ENCODE measurements at regions not wholly inside any gene's neighbourhood (a gene's known extent, or its start where the extent isn't known, plus 50 kb on each side); places are given as distances from the start of the nearest gene placed in this dataset.

DNA sequence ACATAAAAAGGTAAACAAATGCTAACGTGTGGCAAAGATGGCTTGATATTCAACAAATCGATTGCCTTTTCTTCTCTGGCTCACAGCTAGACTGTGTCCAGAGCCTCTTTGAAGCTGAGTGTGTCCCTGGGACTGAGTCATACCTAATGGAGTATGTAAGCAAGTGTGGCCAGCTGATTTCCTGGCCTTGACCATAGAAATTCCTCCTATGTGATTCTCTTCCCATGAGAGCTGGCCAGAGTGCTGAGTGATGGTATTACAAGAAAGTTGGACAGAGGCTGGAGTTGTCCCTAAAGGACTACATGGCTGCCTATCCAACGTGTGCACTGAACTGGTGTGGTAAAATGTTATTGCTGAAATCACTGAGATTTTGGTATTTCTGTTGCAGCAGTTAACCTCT is 320.1 kb upstream of the SLC10A2 start:
- H3K27ac ChIP-seq (ENCODE audit: insufficient read depth, low read length) = no peak overlapping the region
- no peak overlapping the region for H2AFZ ChIP-seq (ENCODE audit: low read length)
- H3K27me3 ChIP-seq (ENCODE audit: control insufficient read depth, insufficient read depth, low read length) = no peaks in the 10 kb centered on the region
- DNase-seq (ENCODE audit: low read depth in 2 of 2) = peak; percentile 49 to 56
- no peak for TF ChIP-seq EZH2 (IDR thresholded peaks at IDR 0.05; ENCODE audit: low read length, missing control alignments)
- TF ChIP-seq, protein P1, sequence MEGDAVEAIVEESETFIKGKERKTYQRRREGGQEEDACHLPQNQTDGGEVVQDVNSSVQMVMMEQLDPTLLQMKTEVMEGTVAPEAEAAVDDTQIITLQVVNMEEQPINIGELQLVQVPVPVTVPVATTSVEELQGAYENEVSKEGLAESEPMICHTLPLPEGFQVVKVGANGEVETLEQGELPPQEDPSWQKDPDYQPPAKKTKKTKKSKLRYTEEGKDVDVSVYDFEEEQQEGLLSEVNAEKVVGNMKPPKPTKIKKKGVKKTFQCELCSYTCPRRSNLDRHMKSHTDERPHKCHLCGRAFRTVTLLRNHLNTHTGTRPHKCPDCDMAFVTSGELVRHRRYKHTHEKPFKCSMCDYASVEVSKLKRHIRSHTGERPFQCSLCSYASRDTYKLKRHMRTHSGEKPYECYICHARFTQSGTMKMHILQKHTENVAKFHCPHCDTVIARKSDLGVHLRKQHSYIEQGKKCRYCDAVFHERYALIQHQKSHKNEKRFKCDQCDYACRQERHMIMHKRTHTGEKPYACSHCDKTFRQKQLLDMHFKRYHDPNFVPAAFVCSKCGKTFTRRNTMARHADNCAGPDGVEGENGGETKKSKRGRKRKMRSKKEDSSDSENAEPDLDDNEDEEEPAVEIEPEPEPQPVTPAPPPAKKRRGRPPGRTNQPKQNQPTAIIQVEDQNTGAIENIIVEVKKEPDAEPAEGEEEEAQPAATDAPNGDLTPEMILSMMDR (conservative IDR thresholded peaks at IDR 0.05 in 1 of 2, IDR thresholded peaks at IDR 0.05 in 1 of 2; ENCODE audit: low read depth in 1 of 2, low read length in 2 of 2) = no peak
- H3K36me3 ChIP-seq (ENCODE audit: control insufficient read depth, insufficient read depth, low read length) = no peaks in the 10 kb centered on the region
- no peak overlapping the region for H3K9ac ChIP-seq (ENCODE audit: insufficient read depth, low read length)
- H4K20me1 ChIP-seq (ENCODE audit: control insufficient read depth, extremely low read depth, insufficient read depth, low read length) = no peaks in the 10 kb centered on the region
- no peaks in the 10 kb centered on the region for H3K79me2 ChIP-seq (ENCODE audit: control insufficient read depth, insufficient read depth, low read length)
- no peak overlapping the region for H3K4me2 ChIP-seq (ENCODE audit: extremely low read depth, insufficient read depth, low read length)
- H3K4me1 ChIP-seq (ENCODE audit: control insufficient read depth, extremely low read depth, insufficient read depth, low read length) = no peaks in the 10 kb centered on the region
- H3K4me3 ChIP-seq (replicated peaks in 1 of 4; ENCODE audit: control extremely low read depth in 1 of 4, insufficient read depth in 1 of 4, low read depth in 3 of 4, low read length in 4 of 4) = no peak overlapping the region
- no peaks in the 10 kb centered on the region for H3K9me3 ChIP-seq (ENCODE audit: control insufficient read depth, insufficient read depth, low read depth, low read length)

DNA sequence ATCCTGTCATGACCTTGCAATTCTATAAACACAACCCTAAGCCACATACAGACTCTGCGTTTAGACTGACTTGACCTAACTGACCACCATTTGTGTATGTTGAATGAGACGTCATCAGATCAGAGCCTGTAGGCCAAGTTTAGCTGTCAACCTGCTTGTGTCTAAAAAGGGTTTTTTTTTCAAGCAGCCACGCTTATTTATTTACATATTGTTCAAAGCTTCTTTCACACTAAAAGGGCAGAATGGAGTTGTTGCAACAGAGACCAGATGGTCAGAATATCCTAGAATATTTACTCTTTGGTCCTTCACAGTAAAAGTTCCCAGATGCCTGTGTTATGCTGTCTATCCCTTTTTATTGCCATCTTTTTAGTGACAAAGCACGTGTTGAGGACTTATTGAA is 307.7 kb upstream of the SLC10A2 start:
- TF ChIP-seq, protein P1 (conservative IDR thresholded peaks at IDR 0.05 in 1 of 2, IDR thresholded peaks at IDR 0.05 in 1 of 2; ENCODE audit: low read depth in 1 of 2, low read length in 2 of 2) = no peak
- no peaks in the 10 kb centered on the region for H3K36me3 ChIP-seq (ENCODE audit: control insufficient read depth, insufficient read depth, low read length)
- H3K27me3 ChIP-seq (ENCODE audit: control insufficient read depth, insufficient read depth, low read length) = no peaks in the 10 kb centered on the region
- H3K79me2 ChIP-seq (ENCODE audit: control insufficient read depth, insufficient read depth, low read length) = no peaks in the 10 kb centered on the region
- H3K4me2 ChIP-seq (ENCODE audit: extremely low read depth, insufficient read depth, low read length) = no peak overlapping the region
- DNase-seq (ENCODE audit: low read depth in 2 of 2) = peak in 1 of 2 donors; percentile 12
- no peaks in the 10 kb centered on the region for H3K9me3 ChIP-seq (ENCODE audit: control insufficient read depth, insufficient read depth, low read depth, low read length)
- no peak overlapping the region for H3K27ac ChIP-seq (ENCODE audit: insufficient read depth, low read length)
- H2AFZ ChIP-seq (ENCODE audit: low read length) = no peak overlapping the region
- no peak overlapping the region for H3K4me3 ChIP-seq (replicated peaks in 1 of 4; ENCODE audit: control extremely low read depth in 1 of 4, insufficient read depth in 1 of 4, low read depth in 3 of 4, low read length in 4 of 4)
- no peaks in the 10 kb centered on the region for H3K4me1 ChIP-seq (ENCODE audit: control insufficient read depth, extremely low read depth, insufficient read depth, low read length)
- no peak overlapping the region for H3K9ac ChIP-seq (ENCODE audit: insufficient read depth, low read length)
- H4K20me1 ChIP-seq (ENCODE audit: control insufficient read depth, extremely low read depth, insufficient read depth, low read length) = no peaks in the 10 kb centered on the region

DNA sequence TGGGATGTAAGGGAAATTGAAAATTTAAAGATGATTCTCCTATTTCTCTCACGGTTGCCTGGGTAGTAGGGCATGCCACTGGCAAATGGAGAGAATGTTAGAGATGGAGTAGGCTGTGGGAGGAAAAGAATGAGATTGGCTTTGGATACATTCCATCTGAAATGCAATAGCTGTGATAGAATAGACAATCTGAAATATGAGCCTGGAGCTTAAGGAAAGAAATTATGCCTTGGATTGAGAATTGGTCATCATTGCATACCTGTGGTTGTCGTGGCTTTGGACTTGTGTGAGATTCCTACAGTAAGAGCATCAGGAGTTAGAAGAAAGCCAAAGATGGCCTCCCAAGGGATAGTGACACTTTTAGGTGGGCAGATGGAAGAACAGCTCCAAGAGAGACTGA is 305.1 kb upstream of the SLC10A2 start:
- Histone ChIP-seq H2AFZ (ENCODE audit: low read length) (no peak overlapping the region), H3K4me3 (replicated peaks in 1 of 4; ENCODE audit: control extremely low read depth in 1 of 4, insufficient read depth in 1 of 4, low read depth in 3 of 4, low read length in 4 of 4) (no peak overlapping the region), H3K9me3 (ENCODE audit: control insufficient read depth, insufficient read depth, low read depth, low read length) (no peaks in the 10 kb centered on the region), H3K4me2 (ENCODE audit: extremely low read depth, insufficient read depth, low read length) (no peak overlapping the region), H3K79me2 (ENCODE audit: control insufficient read depth, insufficient read depth, low read length) (no peaks in the 10 kb centered on the region), H3K9ac (ENCODE audit: insufficient read depth, low read length) (no peak overlapping the region), H3K4me1 (ENCODE audit: control insufficient read depth, extremely low read depth, insufficient read depth, low read length) (no peaks in the 10 kb centered on the region), H3K27ac (ENCODE audit: insufficient read depth, low read length) (no peak overlapping the region), H3K27me3 (ENCODE audit: control insufficient read depth, insufficient read depth, low read length) (no peaks in the 10 kb centered on the region), H3K36me3 (ENCODE audit: control insufficient read depth, insufficient read depth, low read length) (no peaks in the 10 kb centered on the region), H4K20me1 (ENCODE audit: control insufficient read depth, extremely low read depth, insufficient read depth, low read length) (no peaks in the 10 kb centered on the region)
- peak; percentile 17 to 66 for DNase-seq (ENCODE audit: low read depth in 2 of 2)
- TF ChIP-seq, protein P1 (conservative IDR thresholded peaks at IDR 0.05 in 1 of 2, IDR thresholded peaks at IDR 0.05 in 1 of 2; ENCODE audit: low read depth in 1 of 2, low read length in 2 of 2) = no peak
- no peak for TF ChIP-seq EZH2 (IDR thresholded peaks at IDR 0.05; ENCODE audit: low read length, missing control alignments)
